Right atrium auricular region (tissue), 2 donors: ENCODE measurements at regions not wholly inside any gene's neighbourhood (a gene's known extent, or its start where the extent isn't known, plus 50 kb on each side); places are given as distances from the start of the nearest gene placed in this dataset.

Experiments
- DNase-seq: peaks from one replicate; pipeline ENCODE4 v3.0.0-alpha.2; 2019; ENCODE audit warnings: low spot score
- H3K27ac ChIP-seq, 2 donors: fragments of 200-600 bp; sonication (generic); 1 replicate in 1 of 2; 2 replicates in 1 of 2; pipeline ENCODE4 v1.5.1; 2016 to 2019
- H3K27me3 ChIP-seq, 2 donors: fragments of 200-600 bp; sonication (generic); one replicate each; pipeline versions ENCODE4 v1.5.1 to v1.6.0; 2017 to 2019
- H3K36me3 ChIP-seq: fragments of 200-600 bp; sonication (generic); one replicate; pipeline ENCODE4 v1.5.1; 2016
- H3K4me1 ChIP-seq, 2 donors: fragments of 200-600 bp; sonication (generic); one replicate each; pipeline versions ENCODE4 v1.5.1 to v1.6.0; 2017 to 2019
- H3K4me3 ChIP-seq, 2 donors: fragments of 200-600 bp; sonication (generic); 1 replicate in 1 of 2; 2 replicates in 1 of 2; pipeline ENCODE4 v1.5.1; 2017 to 2019; ENCODE audit warnings: mild to moderate bottlenecking in 1 of 2, moderate library complexity in 1 of 2
- H3K9me3 ChIP-seq, 2 donors: fragments of 200-600 bp; sonication (generic); one replicate each; pipeline ENCODE4 v1.5.1; 2019
- CTCF ChIP-seq, 2 donors: fragments of 200-600 bp; sonication (generic); IDR thresholded peaks; one replicate each; pipeline ENCODE4 v1.5.1; 2019; ENCODE audit warnings: antibody characterized with exemption in 2 of 2

- no peak for TF ChIP-seq CTCF (IDR thresholded peaks at IDR 0.05)
- Histone ChIP-seq H3K9me3 (no peaks in the 10 kb centered on the region), H3K27me3 (no peaks in the 10 kb centered on the region), H3K27ac (no peak overlapping the region), H3K4me1 (no peaks in the 10 kb centered on the region), H3K36me3 (no peaks in the 10 kb centered on the region), H3K4me3 (no peak overlapping the region)
- no peak for DNase-seq
Observed at GRCh38 chr6:130520221-130520620, 154.4 kb downstream of the TMEM200A start.

GRCh38 chr6:130520801-130521200 lies 155.0 kb downstream of the TMEM200A start:
- Histone ChIP-seq H3K27ac (no peak overlapping the region), H3K9me3 (no peaks in the 10 kb centered on the region), H3K4me1 (no peaks in the 10 kb centered on the region), H3K4me3 (no peak overlapping the region), H3K27me3 (no peaks in the 10 kb centered on the region), H3K36me3 (no peaks in the 10 kb centered on the region)
- TF ChIP-seq CTCF (IDR thresholded peaks at IDR 0.05), result no peak
- no peak for DNase-seq

- no peak for DNase-seq
- Histone ChIP-seq H3K27ac (no peak overlapping the region), H3K9me3 (no peaks in the 10 kb centered on the region), H3K4me3 (no peak overlapping the region), H3K27me3 (no peaks in the 10 kb centered on the region), H3K4me1 (no peaks in the 10 kb centered on the region), H3K36me3 (no peaks in the 10 kb centered on the region)
- no peak for TF ChIP-seq CTCF (IDR thresholded peaks at IDR 0.05)
Observed at GRCh38 chr6:130524552-130524951, 158.7 kb downstream of the TMEM200A start.

- Histone ChIP-seq H3K27me3 (no peaks in the 10 kb centered on the region), H3K27ac (no peak overlapping the region), H3K4me3 (no peak overlapping the region), H3K36me3 (no peaks in the 10 kb centered on the region), H3K4me1 (no peaks in the 10 kb centered on the region), H3K9me3 (no peaks in the 10 kb centered on the region)
- no peak for DNase-seq
- TF ChIP-seq CTCF (IDR thresholded peaks at IDR 0.05), result no peak
Observed at GRCh38 chr6:130525408-130525807, 159.6 kb downstream of the TMEM200A start.

GRCh38 chr6:130526466-130526865 lies 160.6 kb downstream of the TMEM200A start:
- H3K4me3 ChIP-seq, result no peak overlapping the region
- no peaks in the 10 kb centered on the region for H3K27me3 ChIP-seq
- H3K4me1 ChIP-seq, result no peaks in the 10 kb centered on the region
- no peaks in the 10 kb centered on the region for H3K9me3 ChIP-seq
- TF ChIP-seq CTCF (IDR thresholded peaks at IDR 0.05), result no peak
- H3K27ac ChIP-seq, result no peak overlapping the region
- DNase-seq, result no peak
- no peaks in the 10 kb centered on the region for H3K36me3 ChIP-seq

- Histone ChIP-seq H3K4me1 (no peaks in the 10 kb centered on the region), H3K9me3 (no peaks in the 10 kb centered on the region), H3K36me3 (no peaks in the 10 kb centered on the region), H3K4me3 (no peak overlapping the region), H3K27me3 (no peaks in the 10 kb centered on the region), H3K27ac (no peak overlapping the region)
- TF ChIP-seq CTCF (IDR thresholded peaks at IDR 0.05), result no peak
- no peak for DNase-seq
Observed at GRCh38 chr6:130527173-130527572, 161.4 kb downstream of the TMEM200A start.
